ENCODE measurements at regions not wholly inside any gene's neighbourhood (a gene's known extent, or its start where the extent isn't known, plus 50 kb on each side); places are given as distances from the start of the nearest gene placed in this dataset.
"Not testable (repeated sequence)": the region's sequence is repeated elsewhere in the genome, so short reads cannot be mapped to it uniquely, and the experiment has no call there.

GRCh38 chr1:230493264-230493663, 67.1 kb upstream of the PGBD5 start:
- H3K4me3 ChIP-seq (ENCODE audit: low read depth in 1 of 2, low read length in 1 of 2): no peak overlapping the region
- no peaks in the 10 kb centered on the region for H3K36me3 ChIP-seq
- H3K27me3 ChIP-seq: peaks cover 4% of the 10 kb centered on the region
- H3K4me1 ChIP-seq (ENCODE audit: control insufficient read depth in 1 of 2, insufficient read depth in 1 of 2, low read depth in 1 of 2, low read length in 1 of 2): no peaks in the 10 kb centered on the region
- H3K27ac ChIP-seq: no peak overlapping the region
- H3K9me3 ChIP-seq: no peaks in the 10 kb centered on the region
- no peak for TF ChIP-seq CTCF (IDR thresholded peaks at IDR 0.05)

GRCh38 chr1:230490436-230490835, 64.3 kb upstream of the PGBD5 start:
- no peaks in the 10 kb centered on the region for H3K9me3 ChIP-seq
- no peaks in the 10 kb centered on the region for H3K4me1 ChIP-seq (ENCODE audit: control insufficient read depth in 1 of 2, insufficient read depth in 1 of 2, low read depth in 1 of 2, low read length in 1 of 2)
- H3K36me3 ChIP-seq: no peaks in the 10 kb centered on the region
- H3K4me3 ChIP-seq (ENCODE audit: low read depth in 1 of 2, low read length in 1 of 2): no peak overlapping the region
- no peak for TF ChIP-seq CTCF (IDR thresholded peaks at IDR 0.05)
- H3K27ac ChIP-seq: no peak overlapping the region
- H3K27me3 ChIP-seq: peaks cover 4% of the 10 kb centered on the region

- H3K27ac ChIP-seq: no peak overlapping the region
- H3K4me3 ChIP-seq (ENCODE audit: low read depth in 1 of 2, low read length in 1 of 2): no peak overlapping the region
- no peak for TF ChIP-seq CTCF (IDR thresholded peaks at IDR 0.05)
- H3K9me3 ChIP-seq: no peaks in the 10 kb centered on the region
- H3K36me3 ChIP-seq: no peaks in the 10 kb centered on the region
- H3K27me3 ChIP-seq: no peaks in the 10 kb centered on the region
- no peaks in the 10 kb centered on the region for H3K4me1 ChIP-seq (ENCODE audit: control insufficient read depth in 1 of 2, insufficient read depth in 1 of 2, low read depth in 1 of 2, low read length in 1 of 2)
Observed at GRCh38 chr1:230487773-230488428, 61.8 kb upstream of the PGBD5 start.

GRCh38 chr1:230476622-230477003, 50.5 kb upstream of the PGBD5 start:
- TF ChIP-seq CTCF (IDR thresholded peaks at IDR 0.05): no peak
- no peaks in the 10 kb centered on the region for H3K9me3 ChIP-seq
- no peak overlapping the region for H3K4me3 ChIP-seq (ENCODE audit: low read depth in 1 of 2, low read length in 1 of 2)
- H3K36me3 ChIP-seq: no peaks in the 10 kb centered on the region
- H3K27me3 ChIP-seq: peaks cover 24% of the 10 kb centered on the region
- no peaks in the 10 kb centered on the region for H3K4me1 ChIP-seq (ENCODE audit: control insufficient read depth in 1 of 2, insufficient read depth in 1 of 2, low read depth in 1 of 2, low read length in 1 of 2)
- H3K27ac ChIP-seq: no peak overlapping the region

- H3K27me3 ChIP-seq: peaks cover 24% of the 10 kb centered on the region
- not testable (repeated sequence) for H3K27ac ChIP-seq
Observed at GRCh38 chr1:230475856-230476621, 49.9 kb upstream of the PGBD5 start.

More at GRCh38 chr1:230475856-230476621, 49.9 kb upstream of the PGBD5 start:
- H3K4me3 ChIP-seq (ENCODE audit: low read depth in 1 of 2, low read length in 1 of 2); H3K9me3 ChIP-seq; H3K4me1 ChIP-seq (ENCODE audit: control insufficient read depth in 1 of 2, insufficient read depth in 1 of 2, low read depth in 1 of 2, low read length in 1 of 2); H3K36me3 ChIP-seq: not testable (repeated sequence)

Data from neutrophil (primary cell).